SU-DHL-6 (cell line): ENCODE measurements at regions not wholly inside any gene's neighbourhood (a gene's known extent, or its start where the extent isn't known, plus 50 kb on each side); places are given as distances from the start of the nearest gene placed in this dataset.

Experiments
- EZH2phosphoT487 ChIP-seq: fragments of 200-600 bp; sonication (generic), shearing (Covaris generic); conservative IDR thresholded peaks from 2 replicates; pipeline ENCODE4 v1.6.1; 2018; ENCODE audit warnings: mild to moderate bottlenecking, antibody characterized with exemption, low read length, moderate library complexity, mixed read lengths
- TF ChIP-seq, protein P1 (sequence below): fragments of 200-600 bp; sonication (generic); IDR thresholded peaks from one replicate; pipeline ENCODE4 v1.5.1; 2017; ENCODE audit warnings: antibody characterized with exemption, mild to moderate bottlenecking, low read length, moderate library complexity; ENCODE audit not compliant: insufficient read depth, poor library complexity, severe bottlenecking

- TF ChIP-seq, protein P1, sequence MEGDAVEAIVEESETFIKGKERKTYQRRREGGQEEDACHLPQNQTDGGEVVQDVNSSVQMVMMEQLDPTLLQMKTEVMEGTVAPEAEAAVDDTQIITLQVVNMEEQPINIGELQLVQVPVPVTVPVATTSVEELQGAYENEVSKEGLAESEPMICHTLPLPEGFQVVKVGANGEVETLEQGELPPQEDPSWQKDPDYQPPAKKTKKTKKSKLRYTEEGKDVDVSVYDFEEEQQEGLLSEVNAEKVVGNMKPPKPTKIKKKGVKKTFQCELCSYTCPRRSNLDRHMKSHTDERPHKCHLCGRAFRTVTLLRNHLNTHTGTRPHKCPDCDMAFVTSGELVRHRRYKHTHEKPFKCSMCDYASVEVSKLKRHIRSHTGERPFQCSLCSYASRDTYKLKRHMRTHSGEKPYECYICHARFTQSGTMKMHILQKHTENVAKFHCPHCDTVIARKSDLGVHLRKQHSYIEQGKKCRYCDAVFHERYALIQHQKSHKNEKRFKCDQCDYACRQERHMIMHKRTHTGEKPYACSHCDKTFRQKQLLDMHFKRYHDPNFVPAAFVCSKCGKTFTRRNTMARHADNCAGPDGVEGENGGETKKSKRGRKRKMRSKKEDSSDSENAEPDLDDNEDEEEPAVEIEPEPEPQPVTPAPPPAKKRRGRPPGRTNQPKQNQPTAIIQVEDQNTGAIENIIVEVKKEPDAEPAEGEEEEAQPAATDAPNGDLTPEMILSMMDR = no peak
- no peak for TF ChIP-seq EZH2phosphoT487
Measured at GRCh38 chr6:80523531-80523997, 417.1 kb downstream of the BCKDHB start.
